Liver (tissue), 8 donors: ENCODE measurements at regions not wholly inside any gene's neighbourhood (a gene's known extent, or its start where the extent isn't known, plus 50 kb on each side); places are given as distances from the start of the nearest gene placed in this dataset.

ENCODE experiments used
- DNase-seq: peaks from one replicate; pipeline ENCODE4 v3.0.0-alpha.2; 2017; ENCODE audit warnings: low spot score
- H3K27ac ChIP-seq, 2 donors: one replicate each; pipeline ENCODE4 v1.7.0; 2013; ENCODE audit warnings: inconsistent platforms in 2 of 2, low read length in 2 of 2, control low read depth in 1 of 2, low read depth in 1 of 2, mild to moderate bottlenecking in 1 of 2
- H3K27me3 ChIP-seq, 4 donors: one replicate each; pipeline versions ENCODE4 v1.6.1 to v1.7.0; 2013; ENCODE audit warnings: low read length in 3 of 4, inconsistent platforms in 1 of 4, mild to moderate bottlenecking in 1 of 4, moderate library complexity in 1 of 4; ENCODE audit not compliant: control insufficient read depth in 4 of 4, insufficient read depth in 4 of 4
- H3K36me3 ChIP-seq, 4 donors: one replicate each; pipeline versions ENCODE4 v1.6.1 to v1.7.0; 2013; ENCODE audit warnings: low read length in 3 of 4, mild to moderate bottlenecking in 3 of 4, low read depth in 1 of 4, moderate library complexity in 1 of 4; ENCODE audit not compliant: control insufficient read depth in 4 of 4, insufficient read depth in 3 of 4
- H3K4me1 ChIP-seq, 4 donors: one replicate each; pipeline versions ENCODE4 v1.6.1 to v1.7.0; 2013; ENCODE audit warnings: low read length in 3 of 4, mild to moderate bottlenecking in 3 of 4, moderate library complexity in 1 of 4; ENCODE audit not compliant: control insufficient read depth in 4 of 4, insufficient read depth in 4 of 4
- H3K4me3 ChIP-seq, 3 donors: one replicate each; pipeline versions ENCODE4 v1.6.1 to v1.7.0; 2013; ENCODE audit warnings: low read length in 3 of 3, control low read depth in 1 of 3, low read depth in 1 of 3, mild to moderate bottlenecking in 1 of 3
- H3K9ac ChIP-seq, 2 donors: one replicate each; pipeline ENCODE4 v1.7.0; 2013; ENCODE audit warnings: low read length in 2 of 2, mild to moderate bottlenecking in 2 of 2, moderate library complexity in 2 of 2, control low read depth in 1 of 2, low read depth in 1 of 2
- H3K9me3 ChIP-seq, 4 donors: one replicate each; pipeline versions ENCODE4 v1.6.1 to v1.7.0; 2013; ENCODE audit warnings: low read length in 3 of 4; ENCODE audit not compliant: control insufficient read depth in 4 of 4
- EGR1 ChIP-seq, 2 donors: IDR thresholded peaks; 2 replicates each; pipeline ENCODE4 v1.6.1; 2016 to 2018; ENCODE audit warnings: antibody characterized with exemption in 2 of 2, low read depth in 2 of 2
- FOXA1 ChIP-seq: IDR thresholded peaks from 2 replicates; pipeline ENCODE4 v1.6.1; 2016; ENCODE audit warnings: antibody characterized with exemption
- FOXA2 ChIP-seq: IDR thresholded peaks from 2 replicates; pipeline ENCODE4 v1.6.1; 2016; ENCODE audit warnings: antibody characterized with exemption
- GABPA ChIP-seq, 2 donors: IDR thresholded peaks in 1 of 2; conservative IDR thresholded peaks in 1 of 2; 2 replicates each; pipeline ENCODE4 v1.6.1; 2016; ENCODE audit warnings: antibody characterized with exemption in 2 of 2, mild to moderate bottlenecking in 1 of 2, moderate library complexity in 1 of 2
- HNF4A ChIP-seq, 2 donors: conservative IDR thresholded peaks; 2 replicates each; pipeline ENCODE4 v1.6.1; 2016; ENCODE audit warnings: antibody characterized with exemption in 2 of 2, mild to moderate bottlenecking in 2 of 2
- HNF4G ChIP-seq: IDR thresholded peaks from 2 replicates; pipeline ENCODE4 v1.6.1; 2016; ENCODE audit warnings: antibody characterized with exemption
- JUND ChIP-seq, 2 donors: IDR thresholded peaks; 2 replicates each; pipeline ENCODE4 v1.6.1; 2016; ENCODE audit warnings: antibody characterized with exemption in 2 of 2
- MAX ChIP-seq: IDR thresholded peaks from 2 replicates; pipeline ENCODE4 v1.6.1; 2016; ENCODE audit warnings: antibody characterized with exemption
- NR2F2 ChIP-seq: IDR thresholded peaks from 2 replicates; pipeline ENCODE4 v1.6.1; 2016; ENCODE audit warnings: antibody characterized with exemption
- RAD21 ChIP-seq, 2 donors: IDR thresholded peaks; 2 replicates each; pipeline ENCODE4 v1.6.1; 2016; ENCODE audit warnings: antibody characterized with exemption in 2 of 2, mild to moderate bottlenecking in 2 of 2
- RXRA ChIP-seq, 2 donors: IDR thresholded peaks; 2 replicates each; pipeline ENCODE4 v1.6.1; 2017 to 2018; ENCODE audit warnings: antibody characterized with exemption in 2 of 2, mild to moderate bottlenecking in 1 of 2
- SP1 ChIP-seq: IDR thresholded peaks from 2 replicates; pipeline ENCODE4 v1.6.1; 2018; ENCODE audit warnings: antibody characterized with exemption, mild to moderate bottlenecking
- TAF1 ChIP-seq: conservative IDR thresholded peaks from 2 replicates; pipeline ENCODE4 v1.6.1; 2016; ENCODE audit warnings: antibody characterized with exemption, mild to moderate bottlenecking
- YY1 ChIP-seq: IDR thresholded peaks from 2 replicates; pipeline ENCODE4 v1.6.1; 2016; ENCODE audit warnings: antibody characterized with exemption, mild to moderate bottlenecking
- ZBTB33 ChIP-seq: IDR thresholded peaks from 2 replicates; pipeline ENCODE4 v1.6.1; 2016; ENCODE audit warnings: antibody characterized with exemption
- WGBS: extraction: QIAGEN DNeasy Blood & Tissue Kit; methylation state at CpG from one replicate; pipeline ENCODE4 v1.1.7; 2013; 5-methylcytosine and 5-hydroxymethylcytosine counted together
- TF ChIP-seq, protein P1 (sequence below): fragments of 150-350 bp; IDR thresholded peaks from 2 replicates; pipeline ENCODE4 v1.5.1; 2017; ENCODE audit warnings: improper control_type of control experiment, low read depth, low read length; ENCODE audit not compliant: missing input control
- TF ChIP-seq, protein P2 (sequence below): IDR thresholded peaks from 2 replicates; pipeline ENCODE4 v1.6.1; 2016; ENCODE audit warnings: antibody characterized with exemption
- TF ChIP-seq, protein P3 (sequence below): IDR thresholded peaks from 2 replicates; pipeline ENCODE4 v1.6.1; 2016; ENCODE audit warnings: antibody characterized with exemption, mild to moderate bottlenecking
- donor health status: healthy.
- donor health status: healthy.
- donor health status: healthy.
- donor health status: healthy.
- donor health status: healthy.

GRCh38 chrX:118250445-118250844 lies 95.5 kb upstream of the WDR44 start:
- Histone ChIP-seq H3K9ac (no peak overlapping the region), H3K36me3 (no peaks in the 10 kb centered on the region), H3K27me3 (no peaks in the 10 kb centered on the region), H3K4me3 (no peak overlapping the region), H3K9me3 (no peaks in the 10 kb centered on the region), H3K4me1 (no peaks in the 10 kb centered on the region), H3K27ac (no peak overlapping the region)
- no peak for DNase-seq
- TF ChIP-seq NR2F2 = no peak
- TF ChIP-seq GABPA (IDR thresholded peaks at IDR 0.05 in 1 of 2, conservative IDR thresholded peaks at IDR 0.05 in 1 of 2) = no peak
- TF ChIP-seq SP1 = no peak
- TF ChIP-seq MAX = no peak
- TF ChIP-seq, protein P1, sequence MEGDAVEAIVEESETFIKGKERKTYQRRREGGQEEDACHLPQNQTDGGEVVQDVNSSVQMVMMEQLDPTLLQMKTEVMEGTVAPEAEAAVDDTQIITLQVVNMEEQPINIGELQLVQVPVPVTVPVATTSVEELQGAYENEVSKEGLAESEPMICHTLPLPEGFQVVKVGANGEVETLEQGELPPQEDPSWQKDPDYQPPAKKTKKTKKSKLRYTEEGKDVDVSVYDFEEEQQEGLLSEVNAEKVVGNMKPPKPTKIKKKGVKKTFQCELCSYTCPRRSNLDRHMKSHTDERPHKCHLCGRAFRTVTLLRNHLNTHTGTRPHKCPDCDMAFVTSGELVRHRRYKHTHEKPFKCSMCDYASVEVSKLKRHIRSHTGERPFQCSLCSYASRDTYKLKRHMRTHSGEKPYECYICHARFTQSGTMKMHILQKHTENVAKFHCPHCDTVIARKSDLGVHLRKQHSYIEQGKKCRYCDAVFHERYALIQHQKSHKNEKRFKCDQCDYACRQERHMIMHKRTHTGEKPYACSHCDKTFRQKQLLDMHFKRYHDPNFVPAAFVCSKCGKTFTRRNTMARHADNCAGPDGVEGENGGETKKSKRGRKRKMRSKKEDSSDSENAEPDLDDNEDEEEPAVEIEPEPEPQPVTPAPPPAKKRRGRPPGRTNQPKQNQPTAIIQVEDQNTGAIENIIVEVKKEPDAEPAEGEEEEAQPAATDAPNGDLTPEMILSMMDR = no peak
- TF ChIP-seq HNF4G = no peak
- no peak for TF ChIP-seq EGR1 (IDR thresholded peaks at IDR 0.05; ENCODE audit: low read depth in 2 of 2)
- TF ChIP-seq, protein P2, sequence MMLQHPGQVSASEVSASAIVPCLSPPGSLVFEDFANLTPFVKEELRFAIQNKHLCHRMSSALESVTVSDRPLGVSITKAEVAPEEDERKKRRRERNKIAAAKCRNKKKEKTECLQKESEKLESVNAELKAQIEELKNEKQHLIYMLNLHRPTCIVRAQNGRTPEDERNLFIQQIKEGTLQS = no peak
- no peak for TF ChIP-seq RAD21 (IDR thresholded peaks at IDR 0.05)
- no peak for TF ChIP-seq RXRA (IDR thresholded peaks at IDR 0.05)
- no peak for TF ChIP-seq FOXA2
- TF ChIP-seq, protein P3, sequence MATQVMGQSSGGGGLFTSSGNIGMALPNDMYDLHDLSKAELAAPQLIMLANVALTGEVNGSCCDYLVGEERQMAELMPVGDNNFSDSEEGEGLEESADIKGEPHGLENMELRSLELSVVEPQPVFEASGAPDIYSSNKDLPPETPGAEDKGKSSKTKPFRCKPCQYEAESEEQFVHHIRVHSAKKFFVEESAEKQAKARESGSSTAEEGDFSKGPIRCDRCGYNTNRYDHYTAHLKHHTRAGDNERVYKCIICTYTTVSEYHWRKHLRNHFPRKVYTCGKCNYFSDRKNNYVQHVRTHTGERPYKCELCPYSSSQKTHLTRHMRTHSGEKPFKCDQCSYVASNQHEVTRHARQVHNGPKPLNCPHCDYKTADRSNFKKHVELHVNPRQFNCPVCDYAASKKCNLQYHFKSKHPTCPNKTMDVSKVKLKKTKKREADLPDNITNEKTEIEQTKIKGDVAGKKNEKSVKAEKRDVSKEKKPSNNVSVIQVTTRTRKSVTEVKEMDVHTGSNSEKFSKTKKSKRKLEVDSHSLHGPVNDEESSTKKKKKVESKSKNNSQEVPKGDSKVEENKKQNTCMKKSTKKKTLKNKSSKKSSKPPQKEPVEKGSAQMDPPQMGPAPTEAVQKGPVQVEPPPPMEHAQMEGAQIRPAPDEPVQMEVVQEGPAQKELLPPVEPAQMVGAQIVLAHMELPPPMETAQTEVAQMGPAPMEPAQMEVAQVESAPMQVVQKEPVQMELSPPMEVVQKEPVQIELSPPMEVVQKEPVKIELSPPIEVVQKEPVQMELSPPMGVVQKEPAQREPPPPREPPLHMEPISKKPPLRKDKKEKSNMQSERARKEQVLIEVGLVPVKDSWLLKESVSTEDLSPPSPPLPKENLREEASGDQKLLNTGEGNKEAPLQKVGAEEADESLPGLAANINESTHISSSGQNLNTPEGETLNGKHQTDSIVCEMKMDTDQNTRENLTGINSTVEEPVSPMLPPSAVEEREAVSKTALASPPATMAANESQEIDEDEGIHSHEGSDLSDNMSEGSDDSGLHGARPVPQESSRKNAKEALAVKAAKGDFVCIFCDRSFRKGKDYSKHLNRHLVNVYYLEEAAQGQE = no peak
- no peak for TF ChIP-seq HNF4A (conservative IDR thresholded peaks at IDR 0.05)
- no peak for TF ChIP-seq JUND (IDR thresholded peaks at IDR 0.05)
- TF ChIP-seq YY1 = no peak
- no peak for TF ChIP-seq TAF1
- WGBS = 92% methylated on average over 1 of the region's 1 CpG

DNA sequence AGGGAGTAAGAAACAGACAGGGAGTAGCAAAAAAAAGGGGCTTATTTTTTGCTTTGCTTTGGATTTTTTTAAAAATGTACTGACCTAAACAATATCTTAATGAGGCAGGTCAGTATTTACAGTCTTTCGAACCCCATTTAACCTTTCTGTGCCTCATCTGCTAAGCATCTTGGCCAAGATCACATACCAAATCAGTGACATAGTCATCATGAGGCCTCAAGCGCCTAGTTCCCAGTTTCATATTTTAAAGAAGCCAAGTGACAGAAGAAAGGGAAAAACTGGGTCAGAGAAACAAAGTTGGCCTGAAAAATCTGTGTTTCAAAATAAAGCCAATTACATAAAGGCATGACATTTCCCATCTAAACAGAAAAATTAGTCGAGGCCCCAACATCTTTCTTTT lies 94.6 kb upstream of the WDR44 start:
- Histone ChIP-seq H3K4me3 (no peak overlapping the region), H3K36me3 (no peaks in the 10 kb centered on the region), H3K4me1 (no peaks in the 10 kb centered on the region), H3K27me3 (no peaks in the 10 kb centered on the region), H3K27ac (no peak overlapping the region), H3K9me3 (no peaks in the 10 kb centered on the region), H3K9ac (no peak overlapping the region)
- TF ChIP-seq NR2F2 = no peak
- no peak for TF ChIP-seq FOXA2
- no peak for TF ChIP-seq FOXA1
- TF ChIP-seq RXRA (IDR thresholded peaks at IDR 0.05) = no peak
- no peak for TF ChIP-seq HNF4A (conservative IDR thresholded peaks at IDR 0.05)
- TF ChIP-seq RAD21 (IDR thresholded peaks at IDR 0.05) = no peak
- TF ChIP-seq, protein P1 = no peak
- no peak for TF ChIP-seq YY1
- no peak for TF ChIP-seq MAX
- no peak for TF ChIP-seq EGR1 (IDR thresholded peaks at IDR 0.05; ENCODE audit: low read depth in 2 of 2)
- no peak for TF ChIP-seq HNF4G
- TF ChIP-seq, protein P2 = no peak
- no peak for TF ChIP-seq SP1
- TF ChIP-seq TAF1 = no peak
- no peak for TF ChIP-seq JUND (IDR thresholded peaks at IDR 0.05)
- no peak for TF ChIP-seq ZBTB33
- no peak for DNase-seq
- WGBS = 86% methylated on average over 3 of the region's 3 CpGs
